ENCODE measurements at regions not wholly inside any gene's neighbourhood (a gene's known extent, or its start where the extent isn't known, plus 50 kb on each side); places are given as distances from the start of the nearest gene placed in this dataset.

GRCh38 chr6:118705544-118706491 is 54.4 kb upstream of the CEP85L start:
- POLR2A ChIA-PET (ENCODE audit: partially characterized antibody): interaction anchor here (0.5 kb wide), 1 partner anchor 25 kb away, joined by 3 read pairs; no protein-coding TSS in a partner anchor
- H3K56ac ChIP-seq (replicated peaks; ENCODE audit: insufficient read length, low read depth, low read length): no peak overlapping the region
- no peak overlapping the region for H3K18ac ChIP-seq (ENCODE audit: extremely low read depth, low read length)
- CTCF ChIA-PET (ENCODE audit: partially characterized antibody): interaction anchor here (0.8 to 1.6 kb wide), 4 partner anchors 23 to 125 kb away, joined by 3 to 9 read pairs (median 4); no protein-coding TSS in a partner anchor
- no peak overlapping the region for H3K9ac ChIP-seq (replicated peaks in 1 of 4; ENCODE audit: extremely low read depth in 1 of 4, low read depth in 3 of 4, low read length in 3 of 4)
- 48% methylated on average over 4 of the region's 4 CpGs; no CpG with 5 or more reads in 1 of the 2 experiments for WGBS, 2 experiments (ENCODE audit: extremely low coverage in 1 of 2, insufficient coverage in 1 of 2, insufficient read length in 1 of 2, insufficient replicate concordance in 2 of 2, low coverage in 1 of 2, low lambda C conversion rate in 2 of 2, missing lambda C conversion rate in 1 of 2)
- H3K14ac ChIP-seq (ENCODE audit: insufficient read length): no peak overlapping the region
- H2BK15ac ChIP-seq (ENCODE audit: low read length): no peak overlapping the region
- H3K4me3 ChIP-seq (ENCODE audit: extremely low read depth in 1 of 4, insufficient read depth in 2 of 4, low read depth in 3 of 4, low read length in 4 of 4): no peak overlapping the region
- no peak for FAIRE-seq
- no peaks in the 10 kb centered on the region for H3K27me3 ChIP-seq (replicated peaks in 1 of 4; ENCODE audit: control insufficient read depth in 3 of 4, extremely low read depth in 1 of 4, insufficient read depth in 3 of 4, low read length in 3 of 4)
- peaks cover 0 to 20% (median 9%) of the 10 kb centered on the region in 4 experiments; a peak in 5 of 7 replicates for H3K4me1 ChIP-seq (replicated peaks in 1 of 4; ENCODE audit: control insufficient read depth in 3 of 4, insufficient read depth in 4 of 4, low read length in 3 of 4)
- H3K79me1 ChIP-seq (ENCODE audit: low read depth, low read length): no peaks in the 10 kb centered on the region
- TF ChIP-seq TEAD4 (IDR thresholded peaks at IDR 0.05; ENCODE audit: low read depth, low read length) (peak; percentile 54; the same call in 1 of the 2 replicates), BRCA1 (IDR thresholded peaks at IDR 0.05; ENCODE audit: low read depth, low read length) (no peak)
- no peak overlapping the region for H3K27ac ChIP-seq (ENCODE audit: low read depth, low read length)
- no peaks in the 10 kb centered on the region for H3K36me3 ChIP-seq (ENCODE audit: control insufficient read depth in 2 of 4, insufficient read depth in 4 of 4, low read length in 3 of 4)
- no peak overlapping the region for H4K91ac ChIP-seq (replicated peaks; ENCODE audit: insufficient read length, low read length)
- H2AK5ac ChIP-seq (ENCODE audit: low read depth, low read length): no peak overlapping the region
- H2BK12ac ChIP-seq (ENCODE audit: low read depth, low read length): no peak overlapping the region
- no peak overlapping the region for H2BK20ac ChIP-seq (ENCODE audit: low read length)
- peak overlapping the region; percentile 22 to 32; a peak in 3 of 4 replicates for H3K4me2 ChIP-seq (ENCODE audit: insufficient read depth in 1 of 2, low read depth in 2 of 2, low read length in 2 of 2)
- H3K23me2 ChIP-seq (ENCODE audit: low read depth, low read length): no peaks in the 10 kb centered on the region
- DNase-seq (ENCODE audit: low read depth in 1 of 2, low spot score in 2 of 2): peak in 1 of 2 experiments; percentile 9
- H4K5ac ChIP-seq (ENCODE audit: insufficient read length, low read depth, low read length): no peak overlapping the region
- H3K23ac ChIP-seq (ENCODE audit: insufficient read length): no peak overlapping the region
- H4K8ac ChIP-seq (ENCODE audit: extremely low read depth, insufficient read depth, low read length): no peak overlapping the region
- H3K79me2 ChIP-seq (ENCODE audit: control insufficient read depth in 1 of 2, insufficient read depth in 2 of 2, low read length in 2 of 2): no peaks in the 10 kb centered on the region
- no peak overlapping the region; the same call in 1 of the 2 replicates for H2AFZ ChIP-seq (ENCODE audit: low read length)
- no peaks in the 10 kb centered on the region for H3K9me3 ChIP-seq (ENCODE audit: insufficient read depth in 2 of 2, low read depth in 1 of 2, low read length in 1 of 2)
- H2BK120ac ChIP-seq (replicated peaks; ENCODE audit: low read depth, low read length): no peak overlapping the region
- no peak overlapping the region for H3K4ac ChIP-seq (replicated peaks; ENCODE audit: insufficient read length, low read depth, low read length)
- 0 out of 2 replicates have a peak overlapping the region, but pooled peaks have one; percentile 4 for H2BK5ac ChIP-seq (ENCODE audit: low read depth, low read length)
- no peaks in the 10 kb centered on the region for H4K20me1 ChIP-seq (replicated peaks in 1 of 2; ENCODE audit: control insufficient read depth in 1 of 2, insufficient read depth in 2 of 2, low read length in 2 of 2)

All from H1 (cell line).